Glomerular endothelial cell (primary cell): ENCODE measurements at regions not wholly inside any gene's neighbourhood (a gene's known extent, or its start where the extent isn't known, plus 50 kb on each side); places are given as distances from the start of the nearest gene placed in this dataset.
"Not testable (repeated sequence)": the region's sequence is repeated elsewhere in the genome, so short reads cannot be mapped to it uniquely, and the experiment has no call there.

Source experiments
- DNase-seq: peaks from one replicate; pipeline ENCODE4 v3.0.0-alpha.2; 2011; ENCODE audit warnings: low read depth, low spot score; ENCODE audit errors: extremely low read depth

DNA sequence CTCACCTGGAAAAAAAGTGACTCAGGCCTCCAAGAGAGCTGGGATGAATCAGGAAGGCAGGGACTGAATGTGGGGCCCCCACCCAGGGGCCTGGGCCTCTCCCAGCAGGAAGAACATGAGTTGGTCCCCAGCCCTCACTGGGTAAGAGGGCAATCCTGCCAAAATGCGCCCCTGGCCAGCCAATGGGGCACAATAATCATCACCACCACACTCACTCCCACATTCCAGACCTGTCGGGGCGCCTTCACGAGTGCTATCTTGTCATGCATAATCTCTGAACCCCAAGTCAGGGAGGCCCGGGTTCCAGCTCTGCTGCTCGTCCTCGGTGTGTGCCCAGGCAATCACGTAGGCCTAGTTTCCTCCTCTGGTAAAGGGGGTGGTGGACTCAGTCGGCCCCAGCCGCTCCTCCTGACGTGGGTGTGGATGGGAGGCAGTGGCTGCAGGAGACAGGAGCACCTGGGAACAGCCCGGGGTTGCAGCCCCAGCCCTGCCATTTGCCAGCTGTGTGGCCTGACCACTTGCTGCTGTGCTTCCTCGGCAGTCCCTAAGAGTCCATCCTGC is 115.1 kb downstream of the CYP26B1 start:
- no peak for DNase-seq

DNA sequence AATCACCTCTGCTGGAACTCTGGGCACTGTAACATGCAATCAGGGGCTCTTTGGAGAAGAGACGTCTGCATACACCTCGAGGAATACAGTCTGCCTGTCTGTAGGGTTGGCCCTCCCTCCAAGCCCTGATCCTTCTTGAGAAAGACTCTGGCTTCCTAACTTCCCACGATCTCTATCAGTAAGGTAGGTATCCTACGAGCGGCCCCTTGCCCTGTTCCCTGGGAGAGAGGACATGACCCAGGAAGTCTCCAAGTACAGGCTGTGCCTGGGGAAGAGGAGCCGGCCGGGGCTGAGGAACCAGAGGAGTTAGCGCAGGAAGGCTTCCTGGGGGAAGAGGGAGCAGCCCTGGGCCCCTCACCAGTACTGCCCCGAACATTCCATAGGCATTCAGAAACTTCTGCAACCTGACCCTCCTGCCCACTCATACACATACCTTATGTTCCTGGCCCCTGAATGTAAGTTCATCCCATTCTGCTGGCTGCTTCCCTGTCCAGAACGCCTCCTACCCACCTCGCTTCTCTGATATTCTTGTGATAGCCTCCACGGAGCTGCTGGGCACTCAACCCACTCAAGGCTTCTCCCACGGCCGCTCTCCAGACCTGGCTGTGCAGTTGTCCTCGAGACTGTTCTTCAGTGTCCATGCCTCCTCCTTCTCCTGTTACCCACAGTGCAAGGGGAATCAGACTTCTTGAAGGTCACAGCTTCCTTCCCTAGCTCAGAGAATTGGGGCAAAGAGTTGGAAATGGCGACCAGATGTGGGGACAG is 116.1 kb downstream of the CYP26B1 start:
- DNase-seq: no peak

DNA sequence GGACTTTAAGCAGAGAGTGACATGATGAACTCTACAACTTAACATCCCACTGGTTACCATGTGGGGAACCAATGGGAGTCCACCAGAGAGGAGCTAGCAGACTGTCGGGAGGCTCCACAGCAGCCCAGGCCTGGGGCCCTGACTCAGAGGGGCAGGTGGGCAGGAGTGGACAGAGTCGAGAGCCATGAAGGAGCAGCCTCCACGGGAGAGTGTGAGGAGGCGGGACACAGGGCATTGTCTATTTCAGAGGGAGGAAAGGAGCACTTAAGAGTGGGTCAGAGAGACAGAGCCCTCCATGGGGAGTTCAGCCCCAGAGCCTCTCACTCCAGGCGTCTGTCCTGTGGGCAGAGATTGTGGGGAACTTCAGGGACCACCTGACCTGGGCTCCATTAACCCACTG is 118.7 kb downstream of the CYP26B1 start:
- DNase-seq: no peak

DNA sequence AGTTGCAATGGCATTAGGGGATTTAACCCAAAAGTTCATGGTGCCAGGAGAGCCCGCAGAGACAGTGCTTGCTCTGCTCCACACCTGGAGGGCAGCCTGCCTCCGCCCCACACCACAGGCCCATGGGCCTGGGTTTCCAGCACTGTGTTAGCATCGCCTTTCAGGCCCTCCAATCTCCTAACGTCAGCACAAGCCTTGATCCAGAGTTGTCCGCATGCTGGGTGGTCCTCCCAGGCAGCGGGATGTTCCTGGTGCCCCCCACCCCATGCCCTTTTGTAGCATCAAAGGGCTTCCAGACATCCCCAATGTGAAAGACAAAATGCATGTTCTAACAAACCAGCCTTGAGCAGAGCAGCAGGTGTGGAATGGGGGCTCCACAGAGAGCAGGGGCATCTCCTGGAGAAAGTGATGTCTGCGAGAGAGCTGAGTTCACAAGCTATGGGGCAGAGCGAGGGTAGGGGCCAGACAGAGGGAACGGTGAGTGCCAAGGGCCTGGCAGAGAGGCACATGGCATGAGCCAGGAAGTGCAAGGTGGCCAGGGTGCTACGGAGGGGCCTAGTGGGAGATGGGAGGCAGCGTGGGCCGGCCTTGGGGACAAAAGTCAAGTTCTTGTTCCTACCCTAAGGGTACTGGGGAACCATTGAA is 119.2 kb downstream of the CYP26B1 start:
- DNase-seq: no peak

DNA sequence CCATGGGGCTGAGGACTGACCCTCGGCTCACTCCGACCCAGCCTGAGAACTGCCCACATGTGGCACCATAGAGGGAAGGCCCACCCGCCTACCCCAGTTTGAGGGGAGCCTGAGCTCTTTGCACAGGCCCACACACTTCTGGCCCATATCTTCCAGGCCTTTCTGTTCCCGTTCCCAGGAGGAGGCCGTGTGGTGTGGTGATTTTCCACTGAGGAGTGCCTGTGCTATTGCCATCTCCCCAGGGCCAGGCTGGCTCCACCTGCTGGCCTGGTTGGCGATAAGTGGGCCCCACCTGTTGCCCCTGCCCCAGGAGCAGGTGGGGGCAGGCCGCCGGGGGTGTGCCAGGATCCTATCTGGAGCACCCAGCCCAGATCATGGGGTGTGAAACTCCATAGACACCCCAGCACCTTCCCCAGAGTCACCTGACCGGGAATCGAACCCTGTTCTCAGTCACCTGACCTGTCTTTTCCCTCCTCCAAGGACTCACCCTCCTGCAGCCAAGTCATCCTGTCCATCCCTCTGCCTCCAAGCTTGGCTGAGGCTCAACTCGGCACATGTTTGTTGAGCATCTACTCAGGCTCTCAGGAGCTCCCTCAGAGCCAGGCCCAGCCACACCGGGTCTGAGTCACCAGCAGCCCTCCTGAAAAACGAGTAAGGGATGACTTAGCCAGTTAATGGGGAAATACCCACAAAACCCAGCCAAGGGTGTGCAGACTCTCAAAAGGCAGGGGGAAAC is 120.1 kb downstream of the CYP26B1 start:
- no peak for DNase-seq

DNA sequence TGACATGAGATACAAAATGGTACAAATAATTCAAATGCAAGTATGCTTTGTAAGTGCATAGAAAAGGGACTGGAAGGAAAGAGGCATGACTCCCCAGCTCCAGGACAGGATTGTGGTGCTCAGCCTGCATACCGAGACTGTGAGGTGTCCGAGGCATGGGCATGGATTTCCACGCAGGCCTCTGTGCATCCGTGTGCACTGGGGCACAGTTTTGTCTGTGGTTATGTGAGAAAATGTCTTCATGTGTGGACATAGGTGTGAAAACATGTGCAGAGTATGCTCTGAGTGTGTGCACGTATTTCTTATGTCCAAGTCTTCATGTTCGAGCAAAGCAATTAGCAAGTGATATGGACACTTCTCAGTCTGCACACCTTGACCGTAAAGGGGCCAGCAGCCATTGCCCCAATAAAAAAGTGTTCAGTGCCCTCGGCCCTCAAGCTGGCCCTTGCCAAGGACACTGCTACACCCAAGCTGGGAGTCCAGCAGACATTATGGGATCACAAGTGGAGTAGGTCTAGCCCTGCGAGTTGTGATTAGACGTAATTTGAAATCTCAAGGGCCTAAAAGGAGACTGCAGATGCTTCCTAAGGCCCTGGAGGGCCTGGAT is 120.7 kb downstream of the CYP26B1 start:
- DNase-seq: no peak

DNA sequence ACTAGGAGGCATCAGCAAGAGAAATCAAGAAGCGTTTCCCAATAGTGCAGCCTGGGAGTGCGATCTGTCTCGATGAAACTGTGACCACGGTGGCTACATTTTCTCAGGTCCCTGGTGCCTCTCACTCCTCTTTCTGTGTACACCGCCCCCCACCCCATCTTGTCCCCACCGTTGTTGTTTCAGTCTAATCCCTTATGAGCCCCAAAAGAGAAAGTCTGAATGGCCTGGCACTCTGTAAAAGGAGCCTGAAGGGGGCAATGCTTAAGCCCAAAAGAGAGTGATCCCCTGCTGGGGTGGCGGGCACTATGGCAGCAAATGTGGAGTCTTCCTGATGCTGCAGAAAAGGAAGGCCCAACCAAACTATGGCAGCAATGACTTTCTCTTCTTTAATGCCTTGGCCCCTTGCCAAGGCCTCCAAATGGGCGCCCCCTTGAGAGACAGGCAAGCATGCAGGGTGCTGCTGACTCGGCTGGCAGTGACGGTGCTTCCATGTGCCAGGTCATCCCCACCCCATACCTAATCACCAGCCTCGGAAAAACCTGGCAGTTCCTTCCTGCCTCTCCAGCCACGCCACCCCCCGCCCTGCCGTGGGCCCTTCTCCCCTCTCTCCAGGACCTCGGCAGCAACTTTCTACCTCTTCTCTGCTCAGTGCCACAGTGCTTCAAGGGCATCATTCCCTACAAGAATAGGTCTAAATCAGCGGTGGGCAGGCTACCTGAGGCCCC is 123.0 kb downstream of the CYP26B1 start:
- DNase-seq: no peak

DNA sequence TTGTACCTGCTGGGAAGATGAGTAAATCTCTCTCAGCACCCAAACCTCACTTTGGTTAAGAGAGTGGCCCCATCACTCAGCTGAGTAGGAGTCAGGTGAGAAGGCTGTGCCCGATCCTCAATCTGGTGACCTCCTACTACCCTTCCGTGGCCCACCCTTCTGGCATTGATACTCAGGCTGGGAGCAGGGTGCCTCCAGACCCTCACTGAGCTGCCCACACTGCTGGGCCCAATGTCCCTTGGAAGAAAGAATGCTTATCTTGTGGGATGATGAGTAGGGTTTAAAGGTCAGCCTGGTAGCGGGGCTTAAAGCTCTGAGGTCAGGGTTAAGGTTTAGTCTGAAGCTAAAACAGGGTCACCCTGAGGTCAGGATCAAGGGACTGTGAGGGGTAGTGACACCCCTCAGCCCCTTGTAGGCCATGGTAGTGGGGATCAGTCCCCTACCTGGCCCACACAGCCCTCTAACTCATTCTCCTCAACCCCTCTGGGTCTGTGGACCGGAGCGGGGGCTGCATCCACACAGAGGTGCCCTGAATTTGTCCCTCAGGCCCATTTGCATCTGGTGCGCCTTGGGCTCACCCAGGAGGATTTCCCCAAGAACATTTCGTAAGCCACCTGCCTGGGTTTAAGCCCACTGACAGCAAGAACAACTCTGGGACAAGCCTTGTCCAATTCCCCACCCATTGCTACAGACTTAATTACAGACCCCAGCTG is 123.8 kb downstream of the CYP26B1 start:
- DNase-seq: no peak

DNA sequence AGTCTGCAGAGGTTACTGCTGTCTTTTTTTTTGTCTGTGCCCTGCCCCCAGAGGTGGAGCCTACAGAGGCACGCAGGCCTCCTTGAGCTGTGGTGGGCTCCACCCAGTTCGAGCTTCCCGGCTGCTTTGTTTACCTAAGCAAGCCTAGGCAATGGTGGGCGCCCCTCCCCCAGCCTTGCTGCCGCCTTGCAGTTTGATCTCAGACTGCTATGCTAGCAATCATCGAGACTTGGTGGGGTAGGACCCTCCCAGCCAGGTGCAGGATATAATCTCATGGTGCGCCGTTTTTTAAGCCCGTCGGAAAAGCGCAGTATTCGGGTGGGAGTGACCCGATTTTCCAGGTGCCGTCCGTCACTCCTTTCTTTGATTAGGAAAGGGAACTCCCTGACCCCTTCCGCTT is 126.3 kb downstream of the CYP26B1 start:
- DNase-seq: not testable (repeated sequence)

DNA sequence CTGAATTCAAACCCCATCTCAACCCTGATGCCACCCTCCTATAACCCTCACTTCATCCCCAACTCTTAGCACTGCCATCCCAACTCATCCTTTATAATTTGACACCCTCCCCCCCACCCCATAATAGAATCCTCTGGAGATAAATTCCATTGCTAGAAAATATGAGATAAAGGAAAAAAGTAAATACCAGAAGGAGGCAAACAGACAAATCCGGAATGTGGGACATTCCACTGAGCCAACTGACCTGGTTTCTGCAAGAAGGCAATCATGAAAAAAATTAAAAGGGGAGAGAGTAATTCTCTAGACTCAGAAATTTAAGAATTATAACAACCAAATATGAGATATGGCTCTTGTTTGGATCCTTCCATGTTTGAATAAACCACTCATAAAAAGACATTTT is 132.4 kb downstream of the CYP26B1 start:
- DNase-seq: no peak

DNA sequence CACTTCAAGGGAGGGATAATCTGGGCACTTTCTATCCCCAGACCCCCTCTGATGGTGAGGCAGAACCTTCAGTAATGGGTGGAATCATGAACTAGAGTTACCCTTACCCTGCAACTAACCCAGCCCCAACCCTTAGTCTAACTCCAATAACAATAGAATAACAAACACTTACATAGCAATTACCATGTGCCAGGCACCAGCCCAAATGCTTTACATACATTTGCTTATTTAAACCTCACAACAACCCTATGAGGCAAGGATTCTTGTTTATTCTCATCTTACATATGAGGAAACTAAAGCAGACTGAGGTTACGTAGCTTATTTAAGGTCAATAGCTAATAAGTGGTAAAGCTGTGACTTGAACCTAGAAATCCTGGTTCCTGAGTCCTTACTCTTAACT is 132.8 kb downstream of the CYP26B1 start:
- no peak for DNase-seq

DNA sequence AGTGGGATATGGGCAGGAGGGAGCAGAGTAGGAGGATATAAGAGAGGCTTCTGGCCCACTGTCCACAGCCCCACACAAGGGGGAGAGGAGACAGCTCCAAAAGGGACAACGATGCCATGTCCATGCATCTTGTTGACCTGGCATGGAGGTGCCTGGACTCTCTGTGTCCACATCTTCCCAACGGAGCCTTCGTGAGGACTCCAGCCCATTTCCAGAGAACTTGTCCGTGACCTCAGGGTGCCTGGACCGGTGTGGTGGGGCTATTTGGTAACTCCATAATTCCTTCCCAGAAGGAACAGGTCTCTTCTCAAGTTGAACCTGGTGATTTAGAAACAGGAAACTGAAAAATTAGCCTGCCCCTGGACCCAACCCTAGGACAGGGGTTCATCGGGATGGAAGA is 133.9 kb downstream of the CYP26B1 start:
- DNase-seq: no peak

DNA sequence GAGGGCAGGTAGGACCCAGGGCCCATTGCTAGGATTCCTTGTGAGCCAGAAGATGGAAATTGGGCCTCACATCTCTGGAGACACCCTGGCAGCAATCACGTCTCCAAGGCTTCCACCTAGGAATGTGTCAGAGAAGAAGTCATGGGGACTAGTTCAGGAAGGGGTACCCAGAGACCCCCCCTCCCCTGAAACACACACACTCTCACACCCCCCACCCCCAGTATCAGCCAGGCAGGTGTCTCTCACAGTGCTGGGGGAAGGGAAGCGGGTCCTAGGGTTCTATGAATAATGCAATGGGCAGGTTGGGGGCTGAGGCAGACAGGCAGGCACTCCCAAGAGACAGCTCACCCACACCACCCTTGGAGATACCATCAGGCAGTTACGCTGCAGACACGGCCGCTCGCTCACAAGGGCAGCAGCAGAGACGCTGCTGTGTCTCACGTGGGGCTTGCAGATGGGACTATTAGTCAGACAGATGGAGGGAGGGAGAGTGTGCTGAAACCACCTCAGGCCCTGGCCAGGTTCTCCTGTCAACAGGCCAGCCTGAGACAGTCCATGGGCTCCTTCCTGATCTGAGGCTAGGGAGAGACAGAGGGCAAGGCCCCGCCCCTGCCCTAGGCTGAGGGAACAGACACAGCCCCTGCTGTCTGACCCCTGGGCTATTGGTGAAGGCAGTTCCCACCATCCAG is 134.6 kb downstream of the CYP26B1 start:
- DNase-seq: no peak

DNA sequence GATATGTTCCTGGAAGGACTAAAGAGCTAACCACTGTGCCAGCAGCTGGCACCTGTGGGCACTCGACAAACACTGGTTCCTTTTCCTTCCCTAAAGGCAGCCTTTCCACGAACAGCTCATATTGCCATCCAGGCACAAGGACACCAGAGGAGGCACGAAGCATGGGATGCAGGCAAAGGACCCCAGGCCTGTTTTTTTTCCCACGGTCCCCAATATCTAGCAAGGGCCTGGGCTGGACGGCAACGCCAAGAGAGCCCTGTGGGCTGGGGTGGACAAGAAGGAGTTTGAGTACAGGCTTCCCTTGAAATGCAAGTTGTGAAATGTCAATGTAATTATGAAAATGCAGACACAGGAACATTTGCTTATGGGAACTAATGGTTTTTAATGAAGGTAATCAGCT is 135.9 kb downstream of the CYP26B1 start:
- no peak for DNase-seq

DNA sequence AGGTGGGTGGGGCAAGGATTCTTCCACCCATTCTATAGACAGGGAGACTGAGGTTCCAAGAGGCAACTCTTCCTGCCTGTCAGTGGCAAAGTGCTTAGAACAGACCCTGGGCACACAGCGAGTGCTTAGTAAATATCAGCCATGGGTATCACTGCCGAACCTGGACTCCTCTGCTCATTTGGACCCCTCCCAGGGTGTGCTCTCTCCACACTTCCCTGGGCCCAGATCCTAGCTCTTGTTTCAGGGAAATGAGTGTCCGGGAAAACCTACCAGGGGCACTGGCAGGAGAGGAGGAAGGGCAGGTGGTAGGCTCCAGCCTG is 136.3 kb downstream of the CYP26B1 start:
- DNase-seq: no peak

DNA sequence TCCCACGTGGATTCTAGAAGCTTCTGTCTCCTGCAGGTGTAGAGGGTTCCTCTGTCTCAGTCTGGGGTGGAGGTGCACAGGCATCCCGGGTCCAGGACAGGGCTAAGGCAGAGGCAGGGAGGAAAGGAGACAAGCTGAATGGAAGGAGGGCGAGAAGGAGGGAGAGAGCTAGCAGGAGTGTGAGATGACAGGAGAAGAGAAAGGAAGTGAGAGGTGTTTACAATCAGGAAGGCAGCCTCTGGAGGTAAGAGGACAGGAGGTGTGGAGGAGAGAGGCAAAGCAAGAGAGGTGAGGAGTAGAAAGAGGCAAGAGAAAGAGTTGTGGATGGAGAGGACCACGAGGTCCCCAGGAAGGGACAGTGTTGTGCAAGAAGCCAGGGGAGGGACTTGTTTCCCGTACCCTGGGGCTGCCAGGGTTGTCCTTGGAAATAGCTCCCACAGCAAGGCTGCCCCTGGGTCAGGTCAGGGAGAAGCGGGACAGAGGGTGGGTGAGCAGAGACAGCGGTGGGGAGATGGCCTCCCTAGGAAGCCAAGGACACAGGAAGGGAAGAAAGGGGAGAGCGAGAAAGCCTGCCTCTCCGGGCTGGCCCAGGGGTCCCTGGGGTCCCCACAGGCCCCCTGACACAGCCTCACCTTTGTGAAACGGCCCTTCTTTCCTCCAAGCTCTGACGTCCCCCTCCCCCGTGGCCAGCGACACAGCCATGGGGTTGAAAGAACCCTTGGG is 136.9 kb downstream of the CYP26B1 start:
- no peak for DNase-seq

DNA sequence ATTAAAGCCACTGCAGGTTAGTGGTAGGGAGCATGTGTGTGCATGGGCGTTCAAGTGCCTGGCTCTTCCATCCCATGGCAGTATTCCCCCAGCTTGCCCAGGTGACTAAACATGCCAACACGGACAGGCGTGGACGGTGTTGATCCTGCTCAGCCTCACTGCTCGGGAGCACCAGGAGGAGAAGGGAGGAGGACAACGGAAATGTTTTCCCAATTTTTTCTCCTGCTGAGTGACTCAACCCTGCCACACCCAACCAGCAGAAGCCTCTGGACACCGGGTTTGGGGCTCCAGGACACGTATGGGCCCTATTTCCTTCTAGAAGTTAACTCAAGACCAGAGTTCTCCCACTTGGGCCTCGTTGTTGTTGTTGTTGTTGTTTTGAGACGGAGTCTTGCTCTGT is 139.1 kb downstream of the CYP26B1 start:
- no peak for DNase-seq

DNA sequence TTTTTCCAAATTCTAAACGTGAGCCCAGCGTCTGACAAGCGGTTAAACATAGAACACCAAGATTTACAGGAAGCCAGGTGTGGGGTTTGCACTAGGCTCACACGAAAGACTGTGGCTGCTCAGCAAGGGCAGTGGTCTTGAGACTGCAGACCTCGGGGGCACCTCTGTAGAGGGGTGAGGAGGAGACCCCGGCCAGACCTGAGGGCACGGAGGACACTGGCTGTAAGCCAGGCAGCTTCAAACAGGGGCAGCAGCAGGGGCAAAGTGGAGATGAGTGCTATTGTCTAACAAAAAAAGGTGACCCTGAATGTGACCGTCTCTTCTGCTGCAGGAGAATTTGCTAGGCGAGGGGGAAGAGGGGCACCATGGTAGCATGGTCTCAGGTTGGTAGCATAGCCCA is 140.3 kb downstream of the CYP26B1 start:
- DNase-seq: no peak

DNA sequence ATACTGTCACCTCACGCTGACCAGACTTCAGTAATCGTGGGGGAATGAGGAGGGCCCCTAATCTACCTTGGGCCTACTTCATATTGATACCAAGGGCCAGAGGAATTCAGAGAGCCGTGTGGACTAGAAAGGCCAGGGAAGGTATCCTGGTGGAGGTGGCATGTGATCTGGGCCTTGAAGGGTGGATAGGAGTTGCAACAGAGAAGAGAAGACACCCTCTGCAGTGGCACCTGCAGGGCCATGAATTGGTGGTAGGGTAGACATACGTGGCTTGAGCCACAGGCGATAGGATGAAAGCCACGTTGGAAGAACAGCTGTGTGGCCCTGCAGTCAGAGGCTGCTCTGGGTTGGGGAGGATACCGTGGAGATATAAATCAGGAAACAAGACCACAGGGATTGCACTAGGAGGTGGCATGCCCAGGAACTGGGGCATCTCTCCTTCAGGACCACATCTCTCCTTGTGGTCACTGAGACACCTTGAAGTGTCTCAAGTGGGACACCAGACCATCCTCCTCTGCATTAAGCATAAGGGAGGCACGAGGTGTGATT is 141.4 kb downstream of the CYP26B1 start:
- DNase-seq: no peak
